DND-41 (cell line): ENCODE measurements at regions not wholly inside any gene's neighbourhood (a gene's known extent, or its start where the extent isn't known, plus 50 kb on each side); places are given as distances from the start of the nearest gene placed in this dataset.

Experiments used
- CTCF ChIP-seq: IDR thresholded peaks from 2 replicates; pipeline ENCODE4 v1.5.1; 2012; ENCODE audit warnings: borderline replicate concordance, low read length, moderate library complexity, mild to moderate bottlenecking; ENCODE audit not compliant: poor library complexity, severe bottlenecking; ENCODE audit errors: extremely low read depth
- EZH2 ChIP-seq: IDR thresholded peaks from 3 replicates; pipeline ENCODE4 v1.6.1; 2012; ENCODE audit warnings: borderline replicate concordance, low read depth, mild to moderate bottlenecking, moderate library complexity, low read length, inconsistent platforms; ENCODE audit not compliant: severe bottlenecking

- TF ChIP-seq CTCF (no peak), EZH2 (no peak)
Observed at GRCh38 chr2:35580956-35581355, 774.6 kb upstream of the CRIM1 start.
